ENCODE measurements at regions not wholly inside any gene's neighbourhood (a gene's known extent, or its start where the extent isn't known, plus 50 kb on each side); places are given as distances from the start of the nearest gene placed in this dataset.
"Not testable (repeated sequence)": the region's sequence is repeated elsewhere in the genome, so short reads cannot be mapped to it uniquely, and the experiment has no call there.

- DNase-seq, result peak; percentile 73
Observed at GRCh38 chr2:234405462-234405861, 91.4 kb downstream of the ARL4C start.

GRCh38 chr2:234404957-234405356 is 91.9 kb downstream of the ARL4C start:
- DNase-seq, result peak; percentile 67

- no peak for DNase-seq
Observed at GRCh38 chr2:234403751-234404150, 93.1 kb downstream of the ARL4C start.

- peak; percentile 74 for DNase-seq
Observed at GRCh38 chr2:234403074-234403473, 93.8 kb downstream of the ARL4C start.

GRCh38 chr2:234401426-234401825 is 95.5 kb downstream of the ARL4C start:
- DNase-seq, result no peak

GRCh38 chr2:234399451-234400246 is 97.2 kb downstream of the ARL4C start:
- no peak for DNase-seq

GRCh38 chr2:234398531-234398930 is 98.3 kb downstream of the ARL4C start:
- no peak for DNase-seq

- no peak for DNase-seq
Observed at GRCh38 chr2:234395891-234396420, 100.9 kb downstream of the ARL4C start.

GRCh38 chr2:234394450-234394849 is 102.4 kb downstream of the ARL4C start:
- no peak for DNase-seq

GRCh38 chr2:234393354-234393753 is 103.5 kb downstream of the ARL4C start:
- DNase-seq, result no peak

- peak; percentile 19 for DNase-seq
Observed at GRCh38 chr2:234392041-234392615, 104.8 kb downstream of the ARL4C start.

- no peak for DNase-seq
Observed at GRCh38 chr2:234391625-234392024, 105.3 kb downstream of the ARL4C start.

- not testable (repeated sequence) for DNase-seq
Observed at GRCh38 chr2:234389661-234390060, 107.2 kb downstream of the ARL4C start.

- DNase-seq, result peak; percentile 31
Observed at GRCh38 chr2:234388591-234388990, 108.3 kb downstream of the ARL4C start.

GRCh38 chr2:234386971-234387370 is 109.9 kb downstream of the ARL4C start:
- DNase-seq, result no peak

GRCh38 chr2:234382131-234382530 is 114.8 kb downstream of the ARL4C start:
- DNase-seq, result no peak

GRCh38 chr2:234378958-234379357 is 117.9 kb downstream of the ARL4C start:
- not testable (repeated sequence) for DNase-seq

- no peak for DNase-seq
Observed at GRCh38 chr2:234378440-234378839, 118.4 kb downstream of the ARL4C start.

GRCh38 chr2:234377761-234378391 is 119.0 kb downstream of the ARL4C start:
- no peak for DNase-seq

- no peak for DNase-seq
Observed at GRCh38 chr2:234376229-234376628, 120.7 kb downstream of the ARL4C start.

- no peak for DNase-seq
Observed at GRCh38 chr2:234375176-234375880, 121.6 kb downstream of the ARL4C start.

- DNase-seq, result no peak
Observed at GRCh38 chr2:234374736-234375135, 122.1 kb downstream of the ARL4C start.

GRCh38 chr2:234374150-234374508 is 122.8 kb downstream of the ARL4C start:
- DNase-seq, result no peak
